ENCODE measurements at regions not wholly inside any gene's neighbourhood (a gene's known extent, or its start where the extent isn't known, plus 50 kb on each side); places are given as distances from the start of the nearest gene placed in this dataset.
"Not testable (repeated sequence)": the region's sequence is repeated elsewhere in the genome, so short reads cannot be mapped to it uniquely, and the experiment has no call there.

GRCh38 chr5:34101567-34101966 lies 58.6 kb upstream of the C1QTNF3 start:
- TF ChIP-seq SP1 (CRISPR knock-in tag; IDR thresholded peaks at IDR 0.05); SMARCB1 (IDR thresholded peaks at IDR 0.05; ENCODE audit: insufficient read length, low read depth); E2F6 (IDR thresholded peaks at IDR 0.05; ENCODE audit: borderline replicate concordance in 1 of 2, extremely low read depth in 1 of 2, insufficient read depth in 1 of 2, insufficient read length in 1 of 2, low read depth in 1 of 2, low read length in 1 of 2, poor library complexity in 1 of 2, severe bottlenecking in 1 of 2); TRIM24 (IDR thresholded peaks at IDR 0.05); HNRNPK (IDR thresholded peaks at IDR 0.05; ENCODE audit: low read depth, low read length, poor library complexity, severe bottlenecking); SMC3 (conservative IDR thresholded peaks at IDR 0.05; ENCODE audit: insufficient read depth, low read depth, low read length); ETV6 (IDR thresholded peaks at IDR 0.05; ENCODE audit: borderline replicate concordance in 1 of 2, low read depth in 2 of 2, low read length in 1 of 2); ETV6 (CRISPR knock-in tag; IDR thresholded peaks at IDR 0.05; ENCODE audit: borderline replicate concordance); RFX7 (CRISPR knock-in tag; IDR thresholded peaks at IDR 0.05); SPI1 (IDR thresholded peaks at IDR 0.05; ENCODE audit: borderline replicate concordance, low read depth, low read length); EGR1 (conservative IDR thresholded peaks at IDR 0.05); ZEB2 (IDR thresholded peaks at IDR 0.05); GABPA (tag; conservative IDR thresholded peaks at IDR 0.05; ENCODE audit: low read depth); SNAPC5 (CRISPR knock-in tag; IDR thresholded peaks at IDR 0.05): not testable (repeated sequence)

Data from K562 (cell line).